ENCODE measurements at regions not wholly inside any gene's neighbourhood (a gene's known extent, or its start where the extent isn't known, plus 50 kb on each side); places are given as distances from the start of the nearest gene placed in this dataset.

GRCh38 chr5:159801303-159801702 lies 115.0 kb upstream of the ADRA1B start:
- TF ChIP-seq POLR2AphosphoS5 (IDR thresholded peaks at IDR 0.05; ENCODE audit: low read depth, low read length) (no peak), POU2F2 (IDR thresholded peaks at IDR 0.05; ENCODE audit: low read depth, low read length) (no peak), POLR2A (IDR thresholded peaks at IDR 0.05; ENCODE audit: low read depth, low read length) (no peak), TAF1 (IDR thresholded peaks at IDR 0.05; ENCODE audit: low read depth, low read length) (no peak), SPI1 (IDR thresholded peaks at IDR 0.05; ENCODE audit: low read depth, low read length) (no peak)
